BJ (cell line): ENCODE measurements at regions not wholly inside any gene's neighbourhood (a gene's known extent, or its start where the extent isn't known, plus 50 kb on each side); places are given as distances from the start of the nearest gene placed in this dataset.
"Not testable (repeated sequence)": the region's sequence is repeated elsewhere in the genome, so short reads cannot be mapped to it uniquely, and the experiment has no call there.

Source experiments
- CTCF ChIA-PET: fragments of 350-600 bp; formaldehyde crosslinking; extraction: SDS; loops from one replicate; lab custom pipeline; 2021; ENCODE audit warnings: antibody characterized with exemption, inconsistent platforms; lab: Yijun Ruan, JAX
- POLR2A ChIA-PET: fragments of 300-600 bp; sonication (Branson Sonifier 250); formaldehyde crosslinking; extraction: SDS; loops from one replicate; lab custom pipeline; 2021; ENCODE audit warnings: antibody characterized with exemption; lab: Charles Lee
- DNase-seq: peaks from one replicate; pipeline ENCODE4 v3.0.0-alpha.2; 2011; ENCODE audit warnings: low read depth
- H3K27me3 ChIP-seq: 2 replicates; pipeline ENCODE4 v1.6.0; 2011; ENCODE audit warnings: low read length; ENCODE audit not compliant: control insufficient read depth, insufficient read depth
- H3K36me3 ChIP-seq: 2 replicates; pipeline ENCODE4 v1.5.1; 2011; ENCODE audit warnings: low read length; ENCODE audit not compliant: control insufficient read depth, insufficient read depth
- H3K4me3 ChIP-seq: 2 replicates; pipeline ENCODE4 v1.5.1; 2011; ENCODE audit warnings: low read depth, mild to moderate bottlenecking, control low read depth, low read length
- TF ChIP-seq, protein P1 (sequence below): IDR thresholded peaks from 2 replicates; pipeline ENCODE4 v1.5.1; 2011; ENCODE audit warnings: low read depth, mild to moderate bottlenecking, control low read depth, inconsistent platforms, low read length, moderate library complexity; ENCODE audit not compliant: insufficient read depth

DNA sequence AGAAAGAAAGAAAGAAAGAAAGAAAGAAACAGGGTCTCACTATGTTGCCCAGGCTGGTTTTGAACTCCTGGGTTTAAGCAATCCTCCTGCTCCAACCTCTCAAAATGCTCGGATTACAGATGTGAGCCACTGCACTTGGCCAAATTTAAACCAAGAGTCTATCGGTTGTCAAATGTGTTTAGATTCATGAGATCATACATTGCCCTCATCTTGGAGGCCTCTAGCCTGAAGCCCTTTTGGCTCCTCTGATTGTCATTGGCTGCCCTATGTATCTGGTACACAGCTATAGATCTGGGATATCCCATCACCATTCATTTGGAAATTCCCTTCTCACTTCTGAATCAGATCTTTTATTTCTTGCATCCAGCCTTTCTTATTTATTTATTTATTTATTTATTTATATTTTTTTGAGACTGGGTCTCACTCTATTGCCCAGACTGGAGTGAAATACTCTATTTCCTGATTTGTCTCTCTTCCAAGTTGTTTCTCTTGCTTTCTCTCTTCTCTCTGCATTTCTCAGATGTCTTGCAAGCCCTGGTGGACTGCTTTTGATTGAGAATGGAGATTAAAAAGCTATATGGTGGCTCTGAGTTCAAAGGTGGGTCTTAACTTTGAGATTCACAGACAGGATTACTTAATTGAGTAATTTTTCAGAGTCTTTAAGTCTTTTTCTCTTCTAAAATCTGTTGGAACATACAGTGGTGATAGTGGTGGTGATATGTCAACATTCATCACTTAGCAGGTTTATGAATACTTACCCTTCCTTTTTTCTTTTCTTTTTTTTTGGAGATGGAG is 121.9 kb downstream of the GJA1 start:
- H3K27me3 ChIP-seq: no peaks in the 10 kb centered on the region
- CTCF ChIA-PET: interaction anchor here (0.7 kb wide), 1 partner anchor 557 kb away, joined by 3 read pairs; no protein-coding TSS in a partner anchor
- no peaks in the 10 kb centered on the region for H3K36me3 ChIP-seq
- H3K4me3 ChIP-seq: no peak overlapping the region
- POLR2A ChIA-PET: no interaction called here
- DNase-seq: no peak
- TF ChIP-seq, protein P1, sequence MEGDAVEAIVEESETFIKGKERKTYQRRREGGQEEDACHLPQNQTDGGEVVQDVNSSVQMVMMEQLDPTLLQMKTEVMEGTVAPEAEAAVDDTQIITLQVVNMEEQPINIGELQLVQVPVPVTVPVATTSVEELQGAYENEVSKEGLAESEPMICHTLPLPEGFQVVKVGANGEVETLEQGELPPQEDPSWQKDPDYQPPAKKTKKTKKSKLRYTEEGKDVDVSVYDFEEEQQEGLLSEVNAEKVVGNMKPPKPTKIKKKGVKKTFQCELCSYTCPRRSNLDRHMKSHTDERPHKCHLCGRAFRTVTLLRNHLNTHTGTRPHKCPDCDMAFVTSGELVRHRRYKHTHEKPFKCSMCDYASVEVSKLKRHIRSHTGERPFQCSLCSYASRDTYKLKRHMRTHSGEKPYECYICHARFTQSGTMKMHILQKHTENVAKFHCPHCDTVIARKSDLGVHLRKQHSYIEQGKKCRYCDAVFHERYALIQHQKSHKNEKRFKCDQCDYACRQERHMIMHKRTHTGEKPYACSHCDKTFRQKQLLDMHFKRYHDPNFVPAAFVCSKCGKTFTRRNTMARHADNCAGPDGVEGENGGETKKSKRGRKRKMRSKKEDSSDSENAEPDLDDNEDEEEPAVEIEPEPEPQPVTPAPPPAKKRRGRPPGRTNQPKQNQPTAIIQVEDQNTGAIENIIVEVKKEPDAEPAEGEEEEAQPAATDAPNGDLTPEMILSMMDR: no peak

DNA sequence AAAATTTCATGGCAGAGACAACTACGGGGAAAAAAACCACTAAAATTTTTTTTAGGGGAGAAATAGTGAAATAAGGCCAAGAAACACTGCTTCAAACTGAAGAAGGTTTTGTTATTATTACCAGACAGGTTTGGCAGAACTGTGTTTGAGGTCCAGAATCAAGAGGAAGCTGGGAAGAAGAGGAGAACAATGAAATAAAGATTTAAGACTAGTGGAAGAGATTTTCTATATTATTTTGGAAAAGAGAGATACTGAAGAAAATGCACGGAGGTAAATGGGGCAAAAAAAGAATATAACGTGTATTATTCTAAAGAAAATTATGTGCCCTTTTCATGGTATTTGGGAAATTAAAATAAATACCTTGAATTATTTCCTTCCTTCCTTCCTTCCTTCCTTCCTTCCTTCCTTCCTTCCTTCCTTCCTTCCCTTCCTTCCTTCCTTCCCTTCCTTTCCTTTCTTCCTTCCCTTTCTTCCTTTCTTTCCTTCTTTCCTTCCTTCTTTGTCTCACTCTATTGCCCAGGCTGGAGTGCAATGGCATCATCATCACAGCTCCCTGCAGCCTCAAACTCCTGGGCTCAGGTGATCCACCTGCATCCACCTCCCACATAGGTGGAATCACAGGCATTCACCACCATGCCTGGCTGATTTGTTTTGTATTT is 124.3 kb downstream of the GJA1 start:
- Histone ChIP-seq H3K4me3 (no peak overlapping the region), H3K36me3 (no peaks in the 10 kb centered on the region), H3K27me3 (no peaks in the 10 kb centered on the region)
- TF ChIP-seq, protein P1: no peak
- ChIA-PET POLR2A (no interaction called here), CTCF (no interaction called here)
- DNase-seq: no peak

DNA sequence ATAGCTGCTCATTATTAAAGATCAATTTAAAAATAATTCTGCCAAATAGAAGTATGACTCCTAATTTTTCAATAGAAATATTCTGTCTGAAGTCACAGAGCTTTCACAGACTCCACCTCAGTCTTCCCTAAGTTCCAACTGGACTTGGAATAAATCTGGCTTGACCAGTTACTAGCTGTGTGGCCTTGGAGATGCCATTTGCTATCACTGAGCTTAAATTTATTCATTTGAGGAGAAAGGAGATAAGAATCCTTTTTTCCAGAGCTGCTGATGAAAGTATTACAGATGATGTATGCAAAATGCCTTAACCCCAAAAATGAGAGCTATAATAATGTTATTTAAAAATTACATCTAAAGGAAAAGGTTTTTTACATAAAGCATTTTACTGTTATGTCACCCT is 125.0 kb downstream of the GJA1 start:
- H3K36me3 ChIP-seq: no peaks in the 10 kb centered on the region
- ChIA-PET POLR2A (no interaction called here), CTCF (no interaction called here)
- no peak overlapping the region for H3K4me3 ChIP-seq
- H3K27me3 ChIP-seq: no peaks in the 10 kb centered on the region
- TF ChIP-seq, protein P1: no peak
- DNase-seq: no peak

DNA sequence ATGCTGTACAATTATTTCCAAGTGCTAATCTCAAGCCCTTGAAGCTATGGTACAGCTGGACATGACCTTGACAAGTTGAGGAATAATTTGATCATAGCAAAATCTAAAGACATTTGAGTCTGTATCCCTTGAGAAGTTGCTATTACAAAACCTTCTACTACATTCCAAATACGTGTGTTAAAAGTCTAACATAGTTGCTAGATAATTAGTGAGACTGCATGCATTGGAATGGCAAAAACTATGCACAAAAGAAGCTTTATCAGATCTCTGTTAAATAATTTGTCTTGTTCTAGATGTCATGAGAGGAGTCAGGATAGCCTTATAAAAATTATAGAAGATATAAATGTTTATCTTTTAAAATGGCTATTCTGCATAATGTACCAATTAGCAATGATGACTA is 127.8 kb downstream of the GJA1 start:
- Histone ChIP-seq H3K4me3 (no peak overlapping the region), H3K27me3 (no peaks in the 10 kb centered on the region), H3K36me3 (no peaks in the 10 kb centered on the region)
- CTCF ChIA-PET: interaction anchor here (0.9 kb wide), 1 partner anchor 10 kb away, joined by 3 read pairs; no protein-coding TSS in a partner anchor
- DNase-seq: no peak
- POLR2A ChIA-PET: no interaction called here
- TF ChIP-seq, protein P1: no peak

DNA sequence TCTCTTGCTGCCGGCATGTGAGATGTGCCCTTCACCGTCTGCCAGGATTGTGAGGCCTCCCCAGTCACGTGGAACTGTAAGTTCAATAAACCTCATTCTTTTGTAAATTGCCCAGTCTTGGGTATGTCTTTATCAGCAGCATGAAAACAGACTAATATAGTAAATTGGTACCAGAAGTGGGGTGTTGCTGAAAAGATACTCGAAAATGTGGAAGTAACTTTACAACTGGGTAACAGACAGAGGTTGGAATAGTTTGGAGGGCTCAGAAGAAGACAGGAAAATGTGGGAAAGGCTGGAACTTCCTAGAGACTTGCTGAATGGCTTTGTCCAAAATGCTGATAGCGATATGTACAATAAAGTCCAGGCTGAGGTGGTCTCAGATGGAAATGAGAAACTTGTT is 129.1 kb downstream of the GJA1 start:
- CTCF ChIA-PET, H3K27me3 ChIP-seq, DNase-seq, H3K4me3 ChIP-seq, H3K36me3 ChIP-seq, POLR2A ChIA-PET: not testable (repeated sequence)
